ENCODE measurements at regions not wholly inside any gene's neighbourhood (a gene's known extent, or its start where the extent isn't known, plus 50 kb on each side); places are given as distances from the start of the nearest gene placed in this dataset.
"Not testable (repeated sequence)": the region's sequence is repeated elsewhere in the genome, so short reads cannot be mapped to it uniquely, and the experiment has no call there.

DNA sequence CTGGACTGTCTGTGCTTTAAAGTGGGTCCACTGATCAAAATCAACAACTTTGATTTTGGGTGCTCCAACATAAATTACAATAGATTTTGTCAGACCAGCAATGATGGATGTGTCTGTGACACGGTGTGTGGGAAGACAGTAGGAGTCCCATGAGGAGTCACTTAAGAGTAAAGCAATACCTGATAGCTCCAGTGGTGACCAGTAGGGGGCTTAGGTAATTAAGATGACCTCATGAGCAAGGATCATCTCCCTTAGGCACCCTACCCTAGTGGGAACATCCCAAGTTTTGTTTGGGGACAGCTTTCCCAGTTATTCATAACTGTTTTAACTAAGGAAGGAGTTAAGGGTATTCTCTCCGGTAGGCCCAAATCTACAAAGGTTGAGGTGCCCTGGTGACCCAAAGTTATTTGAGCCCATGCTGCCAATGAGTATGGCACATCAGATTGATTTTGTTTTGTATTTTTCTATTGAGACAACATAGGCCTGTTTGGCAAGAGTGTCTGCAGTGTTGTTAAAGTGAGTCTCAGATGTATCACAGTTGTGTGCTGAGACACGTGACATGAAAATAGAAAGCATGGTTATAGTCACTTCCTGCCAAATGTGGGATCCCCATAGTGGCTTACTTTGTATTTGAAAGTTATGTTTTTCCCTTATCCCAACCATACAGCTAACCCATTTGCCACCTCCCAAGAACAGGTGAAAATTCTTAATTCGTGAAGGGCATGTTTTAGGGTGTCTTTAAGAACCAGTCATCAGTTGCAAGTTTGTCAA is 1337.6 kb upstream of the SLC39A10 start:
- no peak for DNase-seq (ENCODE audit: low read depth in 1 of 2, low spot score in 1 of 2)

GRCh38 chr2:194314042-194314441 is 1343.0 kb upstream of the SLC39A10 start:
- no peak for DNase-seq (ENCODE audit: low read depth in 1 of 2, low spot score in 1 of 2)

DNA sequence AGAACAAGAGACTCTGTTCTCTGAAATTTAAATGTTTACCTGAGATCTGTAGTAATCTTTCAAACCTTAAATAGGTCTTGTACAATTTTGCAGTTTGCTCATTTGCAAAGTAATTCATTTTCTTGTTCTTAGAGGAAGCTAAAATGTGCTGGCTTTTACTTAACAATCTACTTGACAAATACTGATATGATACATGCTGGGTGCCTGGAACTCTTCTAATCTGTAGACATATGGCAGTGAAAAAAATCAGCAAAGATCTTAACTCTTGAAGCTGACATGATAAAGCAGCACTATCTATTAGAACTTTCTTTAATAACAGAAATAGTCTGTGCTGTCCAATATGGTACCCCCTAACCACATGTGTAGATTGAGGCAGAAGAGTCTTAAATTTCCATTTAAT is 1352.8 kb upstream of the SLC39A10 start:
- DNase-seq (ENCODE audit: low read depth in 1 of 2, low spot score in 1 of 2), result no peak

GRCh38 chr2:194301946-194302345 is 1355.1 kb upstream of the SLC39A10 start:
- DNase-seq (ENCODE audit: low read depth in 1 of 2, low spot score in 1 of 2), result no peak

- DNase-seq (ENCODE audit: low read depth in 1 of 2, low spot score in 1 of 2), result no peak
Measured at GRCh38 chr2:194294156-194294555, 1362.9 kb upstream of the SLC39A10 start.

DNA sequence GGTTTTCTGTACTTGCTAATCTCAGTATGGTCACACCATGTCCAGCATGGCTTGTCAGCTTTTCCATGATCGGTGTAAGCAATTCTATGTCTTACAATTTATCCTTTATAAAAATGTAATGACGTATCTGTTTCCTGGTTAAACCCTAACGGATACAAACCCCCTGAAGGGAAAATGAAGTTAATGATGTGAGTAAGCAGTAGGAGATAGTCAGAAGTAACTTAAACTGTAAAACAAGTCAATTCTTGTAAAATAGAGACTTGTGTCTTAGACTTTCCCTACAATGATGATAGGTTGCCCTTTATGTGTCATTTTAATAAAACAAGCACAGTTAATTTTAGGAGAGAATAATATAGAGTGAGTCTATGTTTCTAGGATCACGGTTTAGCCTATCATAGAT is 1365.9 kb upstream of the SLC39A10 start:
- no peak for DNase-seq (ENCODE audit: low read depth in 1 of 2, low spot score in 1 of 2)

GRCh38 chr2:194289712-194290346 is 1367.2 kb upstream of the SLC39A10 start:
- DNase-seq (ENCODE audit: low read depth in 1 of 2, low spot score in 1 of 2), result no peak

GRCh38 chr2:194276667-194277066 is 1380.4 kb upstream of the SLC39A10 start:
- DNase-seq (ENCODE audit: low read depth in 1 of 2, low spot score in 1 of 2), result not testable (repeated sequence)

GRCh38 chr2:194271293-194271961 is 1385.6 kb upstream of the SLC39A10 start:
- DNase-seq (ENCODE audit: low read depth in 1 of 2, low spot score in 1 of 2), result no peak

DNA sequence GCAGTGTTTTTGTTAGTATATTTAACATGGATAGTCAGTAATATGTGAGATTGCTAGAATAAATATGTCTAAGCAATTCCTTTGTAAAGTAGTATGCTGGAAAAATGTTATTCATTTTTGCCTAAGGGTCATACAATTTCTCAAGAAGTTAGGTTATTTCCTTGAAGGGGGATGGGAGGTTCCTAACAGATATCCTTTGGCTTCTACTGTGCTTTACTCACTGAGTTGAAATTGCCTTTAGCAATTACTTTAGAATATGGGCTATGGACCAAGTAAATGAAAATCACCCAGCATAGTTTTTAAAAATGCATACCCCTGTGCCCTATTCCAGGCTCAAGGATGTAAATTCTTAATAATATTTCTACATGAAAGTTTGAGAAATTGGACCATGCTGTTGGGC is 1386.4 kb upstream of the SLC39A10 start:
- DNase-seq (ENCODE audit: low read depth in 1 of 2, low spot score in 1 of 2), result no peak

DNA sequence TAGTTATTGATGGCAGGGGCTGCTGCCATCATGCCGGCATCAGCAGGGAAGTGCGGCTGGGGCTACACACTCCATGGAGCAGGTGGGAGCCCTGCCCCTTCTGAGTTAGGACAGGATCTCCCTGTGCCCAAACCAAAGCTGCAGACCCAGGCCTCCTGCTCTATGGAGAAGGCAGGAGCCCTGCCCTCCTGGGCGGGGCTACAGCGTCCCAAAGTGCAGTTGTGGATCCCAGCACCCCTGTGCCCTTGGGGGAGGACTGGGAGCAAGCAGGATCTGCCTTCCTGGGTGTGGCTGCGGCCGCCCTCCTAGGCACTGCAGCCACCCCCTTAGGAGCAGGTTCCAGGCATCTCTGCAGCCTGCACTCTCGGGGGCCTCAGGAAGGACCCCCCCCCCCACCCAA is 1392.4 kb upstream of the SLC39A10 start:
- no peak for DNase-seq (ENCODE audit: low read depth in 1 of 2, low spot score in 1 of 2)

DNA sequence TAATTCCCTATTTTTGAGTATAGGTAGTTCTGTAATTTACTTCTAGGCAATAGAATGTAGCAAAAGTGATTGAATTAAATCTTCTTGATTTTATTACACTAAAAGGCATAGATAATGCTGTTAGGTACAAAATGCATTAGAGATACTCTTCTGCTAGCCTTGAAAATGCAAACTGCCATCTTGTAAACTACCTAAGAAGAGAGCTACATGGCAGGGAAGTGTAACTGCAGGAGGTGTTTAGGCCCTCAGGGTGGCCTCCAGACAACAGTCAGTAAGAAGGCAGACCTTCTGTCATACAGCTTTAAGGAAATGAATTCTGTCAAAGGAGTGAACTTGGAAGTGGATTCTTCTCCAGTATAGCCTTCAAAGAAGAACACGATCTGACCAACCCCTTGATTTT is 1396.8 kb upstream of the SLC39A10 start:
- no peak for DNase-seq (ENCODE audit: low read depth in 1 of 2, low spot score in 1 of 2)

GRCh38 chr2:194257095-194257494 is 1399.9 kb upstream of the SLC39A10 start:
- no peak for DNase-seq (ENCODE audit: low read depth in 1 of 2, low spot score in 1 of 2)

DNA sequence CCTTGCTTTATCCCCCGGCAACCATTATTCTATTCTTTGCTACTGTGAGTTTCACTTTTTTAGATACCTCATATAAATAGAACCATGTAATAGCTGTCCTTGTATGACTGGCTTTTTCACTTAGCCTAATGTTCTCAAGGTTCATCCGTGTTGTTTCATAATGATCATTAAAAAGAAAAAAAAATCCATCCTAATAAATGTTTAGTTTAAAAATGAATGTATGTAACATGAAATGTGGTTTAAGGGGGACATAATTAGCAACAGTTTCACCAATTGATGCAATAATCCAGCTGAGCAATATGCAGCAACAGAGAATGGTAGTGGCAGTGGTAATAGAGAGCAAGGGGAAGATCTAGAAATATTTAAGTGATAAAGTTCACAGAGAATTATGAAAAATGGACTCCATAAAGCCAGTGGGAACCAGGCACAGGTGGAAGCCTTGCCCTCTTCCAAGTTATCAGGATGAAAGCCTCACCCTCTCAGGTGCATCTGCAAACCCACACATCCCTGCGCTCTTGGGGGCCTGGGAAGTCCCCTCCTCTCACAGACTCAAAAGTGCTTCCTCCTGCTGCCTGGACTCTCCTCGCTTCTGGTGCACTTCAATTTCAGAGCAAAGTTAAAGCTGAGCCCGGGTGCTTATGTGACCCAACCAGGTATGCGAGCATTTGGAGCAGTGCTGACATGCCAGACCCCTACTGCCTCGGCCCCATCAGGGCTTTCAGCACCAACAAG is 1403.3 kb upstream of the SLC39A10 start:
- DNase-seq (ENCODE audit: low read depth in 1 of 2, low spot score in 1 of 2), result no peak

DNA sequence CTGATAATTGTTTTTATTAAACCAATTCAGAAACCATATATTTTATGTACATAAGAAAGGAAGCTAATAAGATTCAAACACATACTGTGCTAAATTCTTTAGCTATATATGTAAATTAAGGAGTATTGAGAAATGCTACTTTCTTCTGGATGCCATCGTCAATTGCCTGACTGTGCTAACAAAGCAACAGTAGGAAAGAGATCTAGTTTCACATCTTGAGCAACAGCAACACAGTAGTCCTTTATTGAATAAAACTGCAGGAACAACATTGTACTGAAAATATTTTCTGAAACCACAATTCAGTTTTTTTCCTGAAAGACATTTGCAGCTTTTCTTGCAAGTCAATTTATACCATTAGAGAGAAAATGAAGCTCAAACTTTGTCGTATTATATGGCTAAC is 1404.9 kb upstream of the SLC39A10 start:
- DNase-seq (ENCODE audit: low read depth in 1 of 2, low spot score in 1 of 2), result no peak

DNA sequence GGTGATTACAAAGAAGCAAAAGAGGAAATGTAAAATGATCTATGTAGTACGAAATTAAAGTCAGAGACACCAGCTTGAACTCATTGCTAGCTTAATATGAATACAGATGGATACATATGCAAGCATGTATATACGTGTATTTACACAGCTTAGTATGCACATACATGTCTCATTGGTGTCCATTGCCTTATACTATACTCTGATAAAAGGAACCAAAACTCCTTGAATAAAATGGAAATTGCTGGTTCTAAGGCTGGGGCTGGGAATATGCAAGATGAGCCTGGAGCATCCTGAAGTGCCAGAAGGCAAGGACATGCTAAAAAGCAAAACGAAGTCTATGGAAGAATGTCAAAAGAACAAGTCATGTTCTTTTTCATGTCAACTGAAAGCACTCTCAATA is 1424.4 kb upstream of the SLC39A10 start:
- no peak for DNase-seq (ENCODE audit: low read depth in 1 of 2, low spot score in 1 of 2)

DNA sequence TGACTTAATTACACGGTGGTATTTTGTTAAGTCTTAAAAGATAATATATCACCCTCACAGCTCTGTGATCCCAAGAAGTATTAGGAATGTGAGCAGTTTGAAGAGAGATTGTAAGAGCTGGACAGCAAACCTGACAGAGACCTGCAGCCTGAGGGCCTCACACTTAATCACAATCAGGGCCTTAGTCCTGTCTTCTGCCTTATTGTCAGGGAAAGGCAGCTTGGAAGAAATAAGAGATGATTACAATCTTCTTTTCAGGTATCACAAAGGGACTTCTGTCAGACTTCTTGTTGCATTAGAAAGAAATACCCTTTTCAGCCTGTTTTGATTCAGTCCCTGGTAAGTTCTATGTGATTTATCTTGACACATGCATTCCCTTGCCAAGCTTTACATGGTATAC is 1433.8 kb upstream of the SLC39A10 start:
- no peak for DNase-seq (ENCODE audit: low read depth in 1 of 2, low spot score in 1 of 2)

- DNase-seq (ENCODE audit: low read depth in 1 of 2, low spot score in 1 of 2), result no peak
Measured at GRCh38 chr2:194214192-194214591, 1442.8 kb upstream of the SLC39A10 start.

GRCh38 chr2:194205568-194206227 is 1451.3 kb upstream of the SLC39A10 start:
- no peak for DNase-seq (ENCODE audit: low read depth in 1 of 2, low spot score in 1 of 2)

- DNase-seq (ENCODE audit: low read depth in 1 of 2, low spot score in 1 of 2), result no peak
Measured at GRCh38 chr2:194203898-194204297, 1453.1 kb upstream of the SLC39A10 start.

DNA sequence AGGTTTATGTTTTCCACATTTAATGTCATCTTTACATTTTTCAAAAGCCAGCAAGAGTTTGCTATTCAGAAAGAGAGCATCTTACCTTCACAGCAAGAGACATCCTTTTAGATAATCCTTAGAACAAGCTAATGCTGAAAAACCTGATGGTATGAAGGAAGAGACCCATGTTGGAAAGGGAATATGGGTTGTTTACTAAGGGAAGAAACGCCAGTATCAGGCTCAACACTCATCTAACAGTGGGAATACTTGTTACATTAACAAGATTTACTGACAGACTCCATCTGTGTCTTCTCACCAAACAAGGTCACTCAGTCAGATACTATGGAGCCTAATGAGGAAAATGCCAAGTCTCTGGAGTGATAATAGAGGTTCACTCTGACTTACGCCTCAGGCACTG is 1474.1 kb upstream of the SLC39A10 start:
- no peak for DNase-seq (ENCODE audit: low read depth in 1 of 2, low spot score in 1 of 2)
